Activated CD4-positive, alpha-beta T cell treated with anti-CD3 and anti-CD28 coated beads, Interleukin-2, amount 50 U/mL, for 4 hours (primary cell): ENCODE measurements at regions not wholly inside any gene's neighbourhood (a gene's known extent, or its start where the extent isn't known, plus 50 kb on each side); places are given as distances from the start of the nearest gene placed in this dataset.

Experiments used
- DNase-seq, 2 experiments: peaks; one replicate each; pipeline ENCODE4 v3.0.0-alpha.2; 2020

GRCh38 chr5:165244407-165244806 is 1739.0 kb downstream of the MAT2B start:
- DNase-seq, result no peak

GRCh38 chr5:165258197-165258771 is 1752.9 kb downstream of the MAT2B start:
- no peak for DNase-seq

DNA sequence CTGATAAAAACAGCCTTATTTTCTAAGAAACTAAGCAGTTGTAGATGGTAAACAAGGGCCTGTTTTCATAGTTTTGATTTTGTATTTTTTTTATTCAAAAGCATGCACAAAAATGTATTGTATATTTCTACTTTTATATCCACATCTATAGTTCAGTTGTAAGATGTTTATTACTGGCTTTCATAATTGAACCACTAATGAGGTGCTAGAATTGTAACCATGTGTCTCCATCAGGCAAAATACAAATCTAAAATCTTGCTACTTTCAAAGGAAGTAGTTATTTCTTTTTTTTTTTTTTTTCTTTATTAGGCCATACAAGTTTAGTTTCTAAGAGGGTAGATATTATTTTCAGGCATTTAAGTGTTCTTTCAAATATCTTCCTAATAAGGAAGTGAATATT is 1755.0 kb downstream of the MAT2B start:
- no peak for DNase-seq

GRCh38 chr5:165263536-165263935 is 1758.1 kb downstream of the MAT2B start:
- no peak for DNase-seq

DNA sequence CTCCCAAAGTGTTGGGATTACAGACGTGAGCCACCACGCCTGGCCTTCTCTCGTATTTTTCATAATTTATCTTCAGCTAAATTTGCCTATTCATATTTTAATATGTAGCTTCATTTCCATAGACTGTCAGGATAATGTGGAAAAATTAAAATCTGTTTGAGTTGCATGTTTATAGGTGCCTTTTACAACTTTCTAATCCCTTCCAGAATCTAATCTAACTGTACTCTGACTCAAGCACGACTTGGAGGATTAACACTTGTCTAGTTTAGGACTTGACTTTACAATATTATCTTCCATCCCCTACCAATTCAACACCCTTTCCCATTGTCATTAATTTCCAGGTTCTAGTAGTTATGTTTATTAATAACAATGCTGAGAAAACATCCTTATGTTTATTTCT is 1761.5 kb downstream of the MAT2B start:
- DNase-seq, result no peak

DNA sequence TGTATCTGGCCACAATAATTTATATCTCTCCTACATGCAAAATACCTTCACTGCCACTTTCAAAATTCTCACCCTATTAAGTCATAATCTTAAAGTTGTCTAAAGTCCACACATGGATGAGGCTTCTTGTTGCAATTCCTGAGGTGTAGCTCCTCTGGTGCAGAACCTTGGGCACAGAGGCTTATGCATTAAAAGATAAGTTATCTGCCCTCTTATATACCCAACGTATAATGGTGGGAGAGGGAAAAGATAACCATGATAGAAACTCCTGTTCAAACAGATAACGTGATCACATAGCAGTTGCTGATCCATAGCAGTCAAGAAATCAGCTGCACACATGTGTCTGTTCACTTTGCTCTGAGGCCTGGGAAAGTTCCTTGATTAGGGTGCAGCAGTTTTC is 1767.0 kb downstream of the MAT2B start:
- no peak for DNase-seq

DNA sequence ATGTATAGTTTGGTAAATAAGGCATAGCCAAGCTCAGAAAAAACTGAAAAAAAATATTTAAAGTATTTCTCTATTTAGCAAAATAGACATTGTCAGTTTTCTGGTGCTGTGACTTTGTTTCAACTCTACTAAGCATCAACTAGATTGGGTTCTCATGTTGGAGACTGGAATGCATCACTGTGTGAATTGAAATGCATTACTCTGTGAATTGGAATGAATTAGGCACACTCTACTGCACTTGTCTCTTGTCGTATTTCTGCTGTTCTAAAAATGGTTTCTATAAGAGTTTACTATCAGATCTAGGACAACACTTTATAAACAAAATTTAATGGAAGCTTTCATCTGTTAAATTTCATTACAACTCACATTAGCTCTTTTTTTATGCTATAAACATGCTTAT is 1772.2 kb downstream of the MAT2B start:
- DNase-seq, result no peak

DNA sequence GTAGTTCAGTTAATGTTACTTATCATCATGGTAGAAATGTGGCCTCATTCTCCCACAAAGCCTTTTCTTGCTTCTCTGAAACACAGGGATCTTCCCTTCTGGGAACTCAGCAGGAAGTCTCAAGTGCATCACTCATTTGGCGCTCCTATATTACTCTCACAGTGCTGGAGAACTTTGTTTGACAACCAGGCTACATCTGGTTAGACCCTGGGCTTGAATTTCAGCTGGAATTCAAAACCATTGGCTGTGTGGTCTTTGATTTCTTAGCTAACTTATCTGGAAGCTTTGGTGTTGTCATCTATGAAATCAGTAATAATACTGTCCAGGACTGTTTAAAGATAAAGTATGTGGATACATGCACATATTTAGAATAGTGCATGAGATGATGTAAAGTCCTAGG is 1777.1 kb downstream of the MAT2B start:
- no peak for DNase-seq

GRCh38 chr5:165286692-165287091 is 1781.3 kb downstream of the MAT2B start:
- no peak for DNase-seq

DNA sequence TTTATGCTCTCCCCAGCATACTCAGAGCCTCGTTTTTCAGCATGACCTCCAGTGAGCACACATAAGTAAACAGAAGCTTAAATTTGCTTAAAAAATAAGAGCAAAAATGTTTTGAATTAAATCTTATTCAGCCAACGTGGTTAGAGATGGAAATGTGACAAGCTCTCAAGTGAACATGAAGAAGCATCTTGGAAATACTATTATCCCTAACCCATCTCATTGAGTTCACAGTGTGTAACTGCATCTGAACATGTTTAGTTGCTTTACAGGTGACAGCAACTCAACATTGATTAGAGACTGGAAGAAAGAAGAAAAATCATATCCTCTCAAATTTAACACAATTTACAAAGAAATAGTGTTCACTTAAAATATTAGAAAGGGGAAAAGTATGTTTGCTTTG is 1785.1 kb downstream of the MAT2B start:
- no peak for DNase-seq

DNA sequence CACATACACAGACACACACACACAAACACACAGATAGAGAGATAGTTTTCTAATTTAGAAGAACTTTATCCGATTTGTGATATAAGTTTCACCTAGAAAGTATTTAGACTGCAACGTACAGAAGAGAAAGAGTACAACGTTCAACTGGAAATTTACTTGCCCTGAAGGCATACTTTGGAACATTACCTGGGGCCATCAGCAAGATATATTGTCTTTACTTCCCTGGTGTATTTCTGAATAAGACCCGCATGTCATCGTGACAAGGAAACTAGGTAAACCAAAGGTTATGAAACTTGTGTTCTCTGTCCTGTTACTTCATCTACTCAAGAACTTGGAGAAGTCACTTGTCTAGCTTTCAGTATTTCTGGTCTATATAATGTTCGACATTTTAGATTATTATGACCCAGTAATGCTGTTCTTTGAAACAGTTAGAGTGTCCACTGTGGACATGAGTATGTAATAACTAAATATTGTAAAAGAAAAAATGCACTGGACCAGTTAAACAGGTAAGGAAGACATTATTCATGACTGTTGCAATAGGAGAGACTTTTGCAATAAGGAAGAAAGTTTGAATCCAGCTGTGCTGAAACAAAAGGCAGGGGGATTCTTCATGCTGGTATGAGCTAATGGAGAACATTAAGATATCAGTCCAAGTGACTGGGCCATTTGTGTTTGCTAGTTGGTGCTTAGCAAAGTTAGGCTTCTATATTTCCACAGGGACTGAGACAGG is 1791.1 kb downstream of the MAT2B start:
- no peak for DNase-seq

- no peak for DNase-seq
Measured at GRCh38 chr5:165304193-165304827, 1798.9 kb downstream of the MAT2B start.

DNA sequence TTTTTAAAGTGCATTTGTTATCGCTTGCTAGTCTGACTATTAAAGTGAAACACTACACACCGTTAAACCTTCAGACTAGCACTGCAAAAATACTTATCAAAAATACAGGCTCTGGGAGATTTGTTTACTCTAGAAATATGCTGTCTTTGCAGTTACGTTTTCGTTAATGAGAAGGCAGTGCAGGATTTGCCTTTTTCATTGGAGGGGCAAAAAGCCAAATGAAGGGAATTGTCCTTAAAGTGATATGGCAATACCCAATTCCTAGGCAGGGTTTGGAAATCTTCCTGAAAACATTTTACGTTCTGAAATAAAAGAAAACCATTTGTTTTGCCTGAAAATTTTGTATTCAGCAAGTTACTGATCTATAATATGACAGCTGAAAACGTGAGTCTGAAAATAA is 1800.2 kb downstream of the MAT2B start:
- DNase-seq, result no peak

GRCh38 chr5:165309446-165309845 is 1804.0 kb downstream of the MAT2B start:
- DNase-seq, result no peak

DNA sequence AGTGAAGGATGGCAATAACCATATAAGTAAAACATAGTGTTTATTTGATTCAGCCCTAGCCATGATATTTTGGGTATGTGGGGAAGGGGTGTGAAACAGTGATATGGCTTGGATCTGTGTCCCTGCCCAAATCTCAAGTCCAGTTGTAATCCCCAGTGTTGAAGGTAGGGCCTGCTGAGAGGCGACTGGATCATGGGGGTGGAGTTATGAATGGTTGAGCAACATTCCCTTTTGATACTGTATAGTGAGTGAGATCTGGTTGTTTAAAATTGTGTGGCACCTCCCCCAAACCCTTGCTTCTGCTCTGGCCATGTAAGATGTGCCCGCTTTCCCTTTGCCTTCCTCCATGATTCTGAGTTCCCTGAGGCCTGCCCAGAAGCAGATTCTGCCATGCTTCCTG is 1804.6 kb downstream of the MAT2B start:
- no peak for DNase-seq

- DNase-seq, result no peak
Measured at GRCh38 chr5:165321912-165322311, 1816.5 kb downstream of the MAT2B start.

- no peak for DNase-seq
Measured at GRCh38 chr5:165325221-165325620, 1819.8 kb downstream of the MAT2B start.

GRCh38 chr5:165327631-165328030 is 1822.2 kb downstream of the MAT2B start:
- no peak for DNase-seq

DNA sequence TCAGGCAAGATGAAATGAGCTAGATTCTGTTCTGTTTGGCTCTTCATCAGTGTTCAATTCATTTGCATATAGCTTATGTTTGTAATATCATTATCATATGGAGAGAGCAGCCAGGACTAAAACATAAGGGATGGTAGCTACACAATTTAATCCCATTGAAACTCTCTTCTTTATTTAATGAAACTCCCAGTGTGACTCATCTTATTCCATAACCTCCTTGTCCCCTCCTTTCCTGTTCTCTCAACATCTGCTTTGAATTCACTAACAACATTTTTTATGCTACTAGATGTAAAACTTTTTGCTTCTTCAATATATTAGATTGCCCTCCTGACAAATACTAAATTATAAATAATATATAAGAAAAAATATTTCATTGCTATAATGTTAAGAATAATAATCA is 1823.4 kb downstream of the MAT2B start:
- no peak for DNase-seq

DNA sequence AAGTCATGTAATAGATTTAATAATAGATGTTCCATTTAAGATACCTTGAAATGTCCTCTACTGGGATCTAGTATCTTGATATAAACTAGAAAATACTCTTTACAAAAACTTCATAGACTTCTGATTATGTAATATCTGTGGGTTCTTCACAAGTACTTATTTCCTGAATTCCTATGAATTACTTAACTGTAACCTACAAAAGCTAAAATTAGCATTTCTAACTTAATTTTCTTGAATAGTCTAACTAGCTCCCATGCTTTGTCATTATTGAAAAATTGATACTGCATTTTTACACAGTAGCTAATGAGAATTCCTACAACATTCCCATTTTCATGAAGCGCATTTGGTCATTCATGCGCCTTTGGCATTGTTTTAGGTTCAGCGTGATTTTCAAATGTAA is 1828.2 kb downstream of the MAT2B start:
- DNase-seq, result no peak

GRCh38 chr5:165334201-165334600 is 1828.8 kb downstream of the MAT2B start:
- no peak for DNase-seq

- no peak for DNase-seq
Measured at GRCh38 chr5:165349735-165350134, 1844.3 kb downstream of the MAT2B start.

GRCh38 chr5:165351342-165351741 is 1845.9 kb downstream of the MAT2B start:
- DNase-seq, result no peak

DNA sequence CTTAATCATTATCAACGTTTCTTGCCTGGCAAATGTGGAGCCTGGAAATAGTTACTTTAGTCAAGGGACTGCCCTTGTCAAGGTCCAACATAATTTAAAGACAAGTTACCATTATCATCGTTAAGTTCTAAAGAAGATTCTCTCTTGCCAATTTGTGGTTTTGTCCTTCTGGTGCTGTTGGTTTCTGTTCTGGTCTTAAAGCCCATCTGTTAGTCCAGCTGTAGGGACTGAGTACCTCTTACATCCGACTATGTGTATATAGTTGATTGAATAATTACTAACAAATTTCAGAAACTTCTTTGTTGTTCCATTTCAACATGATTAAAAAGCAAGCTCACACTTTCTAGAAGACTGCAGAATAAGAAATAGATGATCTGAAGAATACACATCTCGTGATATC is 1854.9 kb downstream of the MAT2B start:
- DNase-seq, result no peak
